IPS DF 6.9 (cell line): ENCODE measurements at regions not wholly inside any gene's neighbourhood (a gene's known extent, or its start where the extent isn't known, plus 50 kb on each side); places are given as distances from the start of the nearest gene placed in this dataset.

ENCODE experiments used
- DNase-seq: peaks from one replicate; pipeline ENCODE4 v3.0.0-alpha.2; 2013; ENCODE audit warnings: low read depth, low spot score
- H3K27ac ChIP-seq: one replicate; pipeline ENCODE4 v1.5.1; 2013; ENCODE audit warnings: low read length, control low read depth
- H3K27me3 ChIP-seq: 2 replicates; pipeline ENCODE4 v1.6.1; 2013; ENCODE audit warnings: mild to moderate bottlenecking, low read length; ENCODE audit not compliant: control insufficient read depth, insufficient read depth
- H3K36me3 ChIP-seq: 2 replicates; pipeline ENCODE4 v1.6.1; 2013; ENCODE audit warnings: low read length; ENCODE audit not compliant: control insufficient read depth, insufficient read depth
- H3K4me1 ChIP-seq: 2 replicates; pipeline ENCODE4 v1.6.1; 2013; ENCODE audit warnings: low read length; ENCODE audit not compliant: control insufficient read depth, insufficient read depth
- H3K4me3 ChIP-seq: 2 replicates; pipeline ENCODE4 v1.5.1; 2013; ENCODE audit warnings: mild to moderate bottlenecking, low read length
- H3K9me3 ChIP-seq: 2 replicates; pipeline ENCODE4 v1.6.1; 2013; ENCODE audit warnings: low read length, inconsistent platforms; ENCODE audit not compliant: control insufficient read depth, insufficient read depth
- WGBS: extraction: QIAGEN DNeasy Blood & Tissue Kit; methylation state at CpG from one replicate; pipeline ENCODE4 v1.1.7; 2013; ENCODE audit warnings: mixed read lengths, missing lambda C conversion rate; ENCODE audit not compliant: insufficient read length, insufficient coverage; 5-methylcytosine and 5-hydroxymethylcytosine counted together

GRCh38 chr11:37484298-37484697, 886.3 kb upstream of the RAG2 start:
- Histone ChIP-seq H3K4me3 (no peak overlapping the region), H3K27ac (no peak overlapping the region), H3K27me3 (no peaks in the 10 kb centered on the region), H3K36me3 (no peaks in the 10 kb centered on the region), H3K4me1 (no peaks in the 10 kb centered on the region), H3K9me3 (no peaks in the 10 kb centered on the region)
- no peak for DNase-seq

- Histone ChIP-seq H3K27ac (no peak overlapping the region), H3K36me3 (no peaks in the 10 kb centered on the region), H3K4me3 (no peak overlapping the region), H3K9me3 (no peaks in the 10 kb centered on the region), H3K27me3 (no peaks in the 10 kb centered on the region), H3K4me1 (no peaks in the 10 kb centered on the region)
- no peak for DNase-seq
- WGBS, result no CpG with 5 or more reads among the region's 1 CpG
Measured at GRCh38 chr11:37483761-37484160, 885.7 kb upstream of the RAG2 start.

GRCh38 chr11:37474889-37475288, 876.9 kb upstream of the RAG2 start:
- H3K36me3 ChIP-seq, result no peaks in the 10 kb centered on the region
- no peaks in the 10 kb centered on the region for H3K4me1 ChIP-seq
- DNase-seq, result no peak
- no peaks in the 10 kb centered on the region for H3K9me3 ChIP-seq
- no peak overlapping the region for H3K27ac ChIP-seq
- WGBS, result no CpG with 5 or more reads among the region's 2 CpGs
- no peaks in the 10 kb centered on the region for H3K27me3 ChIP-seq
- H3K4me3 ChIP-seq, result no peak overlapping the region

GRCh38 chr11:37468344-37468743, 870.3 kb upstream of the RAG2 start:
- Histone ChIP-seq H3K4me3 (no peak overlapping the region), H3K36me3 (no peaks in the 10 kb centered on the region), H3K27me3 (no peaks in the 10 kb centered on the region), H3K27ac (no peak overlapping the region), H3K4me1 (no peaks in the 10 kb centered on the region), H3K9me3 (no peaks in the 10 kb centered on the region)
- WGBS, result 100% methylated on average over 3 of the region's 4 CpGs
- no peak for DNase-seq

- Histone ChIP-seq H3K27ac (no peak overlapping the region), H3K4me1 (no peaks in the 10 kb centered on the region), H3K36me3 (no peaks in the 10 kb centered on the region), H3K27me3 (no peaks in the 10 kb centered on the region), H3K4me3 (no peak overlapping the region), H3K9me3 (no peaks in the 10 kb centered on the region)
- no peak for DNase-seq
Measured at GRCh38 chr11:37465221-37465620, 867.2 kb upstream of the RAG2 start.

DNA sequence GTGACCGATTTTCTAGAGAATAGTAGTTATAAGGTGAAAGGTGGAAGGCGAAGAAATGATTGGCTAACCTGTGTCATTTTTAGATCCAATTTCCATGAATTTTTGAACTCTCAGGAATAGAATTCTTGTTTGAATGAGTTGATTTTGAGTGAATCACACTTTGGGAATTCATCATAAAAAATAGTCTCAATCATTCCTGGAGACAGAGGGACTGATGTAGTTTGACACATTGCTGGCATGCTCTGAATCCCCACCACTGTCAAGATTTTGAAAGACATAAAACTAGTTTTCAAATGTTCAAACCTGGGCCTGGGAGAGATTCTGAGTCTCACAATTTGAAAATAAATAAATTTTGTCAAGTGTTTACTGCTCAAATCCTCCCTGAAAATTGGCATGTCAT, 861.4 kb upstream of the RAG2 start:
- no peak for DNase-seq
- no peaks in the 10 kb centered on the region for H3K36me3 ChIP-seq
- no peaks in the 10 kb centered on the region for H3K27me3 ChIP-seq
- H3K9me3 ChIP-seq, result no peaks in the 10 kb centered on the region
- no peak overlapping the region for H3K27ac ChIP-seq
- no peaks in the 10 kb centered on the region for H3K4me1 ChIP-seq
- whole genome bisulfite sequencing, result 100% methylated on average over 1 of the region's 2 CpGs
- H3K4me3 ChIP-seq, result no peak overlapping the region

DNA sequence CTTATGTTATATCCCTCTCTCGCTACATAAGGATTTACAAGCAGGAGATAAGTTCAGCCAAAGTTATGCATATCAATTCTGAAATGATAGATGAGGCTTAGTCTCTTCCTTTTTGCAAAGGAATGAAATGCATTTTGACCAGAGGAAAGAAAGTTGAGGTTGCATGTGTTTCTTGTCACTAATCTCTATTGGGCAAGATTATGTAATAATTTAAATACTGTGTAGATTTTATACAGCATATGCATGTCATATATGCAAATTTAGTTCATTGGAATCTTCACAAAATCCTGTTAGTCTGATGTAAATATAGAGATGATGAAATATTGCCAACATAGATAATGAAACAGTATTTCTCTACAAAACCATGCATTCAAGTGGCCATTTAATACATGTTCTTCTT, 858.7 kb upstream of the RAG2 start:
- no peak for DNase-seq
- Histone ChIP-seq H3K27ac (no peak overlapping the region), H3K36me3 (no peaks in the 10 kb centered on the region), H3K27me3 (no peaks in the 10 kb centered on the region), H3K4me1 (no peaks in the 10 kb centered on the region), H3K9me3 (no peaks in the 10 kb centered on the region), H3K4me3 (no peak overlapping the region)
- no CpG with 5 or more reads among the region's 1 CpG for WGBS

DNA sequence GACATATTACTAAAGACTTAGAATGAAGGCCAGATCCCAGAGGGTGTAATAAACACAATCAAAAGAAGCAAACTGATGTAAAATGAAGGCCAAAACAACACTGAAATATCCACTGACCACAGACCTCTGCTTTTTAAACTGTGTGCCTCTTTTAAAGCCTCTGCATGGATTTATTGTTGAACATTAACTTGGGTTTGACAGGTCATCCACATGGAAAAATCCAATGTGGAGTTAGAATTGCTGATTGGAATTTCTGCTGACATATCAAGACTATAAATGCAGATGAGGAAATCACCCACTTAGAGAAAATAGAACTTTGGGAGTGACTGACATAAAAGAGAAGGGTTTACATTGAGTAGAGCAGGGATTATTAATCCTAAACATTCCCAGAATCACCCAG, 853.9 kb upstream of the RAG2 start:
- Histone ChIP-seq H3K4me3 (no peak overlapping the region), H3K36me3 (no peaks in the 10 kb centered on the region), H3K4me1 (no peaks in the 10 kb centered on the region), H3K9me3 (no peaks in the 10 kb centered on the region), H3K27ac (no peak overlapping the region), H3K27me3 (no peaks in the 10 kb centered on the region)
- DNase-seq, result no peak

DNA sequence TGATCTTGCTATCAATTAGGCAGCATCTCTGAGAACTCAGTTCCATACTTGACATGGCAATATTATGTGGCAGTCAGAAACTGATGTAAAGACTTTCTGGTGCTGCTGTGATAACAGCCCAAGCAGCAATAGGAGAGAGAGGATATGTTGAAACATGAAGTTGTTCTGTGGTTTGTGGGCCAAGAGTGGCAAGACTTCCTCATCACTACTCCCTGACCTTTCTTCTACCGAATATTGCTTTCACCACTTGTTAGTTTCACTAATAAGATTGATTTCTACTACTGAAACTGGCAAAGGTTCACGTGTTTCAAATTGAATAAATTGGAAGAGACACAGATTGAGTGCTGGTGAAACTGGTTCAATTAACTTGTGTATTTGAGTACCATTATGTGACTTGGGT, 852.6 kb upstream of the RAG2 start:
- Histone ChIP-seq H3K36me3 (no peaks in the 10 kb centered on the region), H3K9me3 (no peaks in the 10 kb centered on the region), H3K27me3 (no peaks in the 10 kb centered on the region), H3K27ac (no peak overlapping the region), H3K4me3 (no peak overlapping the region), H3K4me1 (no peaks in the 10 kb centered on the region)
- no CpG with 5 or more reads among the region's 2 CpGs for WGBS
- DNase-seq, result no peak

DNA sequence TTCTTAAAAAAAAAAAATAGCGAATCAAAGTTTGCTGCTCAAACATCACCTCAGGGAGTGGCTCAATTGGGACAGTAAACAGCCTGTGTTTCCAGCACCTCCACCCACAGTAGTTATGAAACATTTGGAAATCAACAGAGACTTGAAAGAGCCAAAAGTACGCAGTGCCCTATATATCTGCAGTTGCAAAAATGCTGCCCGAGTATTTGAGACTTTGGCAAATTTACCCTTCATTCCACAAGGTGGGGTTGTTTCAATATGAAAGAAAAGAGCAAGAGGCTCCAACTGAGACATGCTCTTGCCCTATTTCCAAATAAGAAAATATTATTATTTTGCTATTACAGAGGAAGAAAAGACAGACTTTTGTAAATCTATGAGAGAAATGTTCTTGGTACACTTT, 851.1 kb upstream of the RAG2 start:
- Histone ChIP-seq H3K27ac (no peak overlapping the region), H3K36me3 (no peaks in the 10 kb centered on the region), H3K4me3 (no peak overlapping the region), H3K27me3 (no peaks in the 10 kb centered on the region), H3K9me3 (no peaks in the 10 kb centered on the region), H3K4me1 (no peaks in the 10 kb centered on the region)
- no CpG with 5 or more reads among the region's 3 CpGs for WGBS
- DNase-seq, result peak; percentile 4

- WGBS, result no CpG with 5 or more reads among the region's 1 CpG
- DNase-seq, result no peak
- H3K9me3 ChIP-seq, result no peaks in the 10 kb centered on the region
- H3K27ac ChIP-seq, result no peak overlapping the region
- H3K4me3 ChIP-seq, result no peak overlapping the region
- H3K4me1 ChIP-seq, result no peaks in the 10 kb centered on the region
- no peaks in the 10 kb centered on the region for H3K27me3 ChIP-seq
- H3K36me3 ChIP-seq, result no peaks in the 10 kb centered on the region
Measured at GRCh38 chr11:37442576-37442975, 844.5 kb upstream of the RAG2 start.
